OCI-LY7 (cell line): ENCODE measurements at regions not wholly inside any gene's neighbourhood (a gene's known extent, or its start where the extent isn't known, plus 50 kb on each side); places are given as distances from the start of the nearest gene placed in this dataset.

Experiments
- BruUV-seq: library from RNA; stranded (reverse); fragments of 400-500 nt; replicated peaks from 2 replicates; lab custom pipeline; 2021; lab: Mats Ljungman, UMichigan
- CTCF ChIA-PET: fragments of 300-600 bp; sonication (Branson Sonifier 250); formaldehyde crosslinking; loops from one replicate; lab custom pipeline; 2022; ENCODE audit warnings: antibody characterized with exemption; ENCODE audit not compliant: unreplicated experiment; lab: Charles Lee
- POLR2A ChIA-PET: fragments of 300-600 bp; sonication (Branson Sonifier 250); formaldehyde crosslinking; loops from one replicate; lab custom pipeline; 2022; ENCODE audit warnings: antibody characterized with exemption; lab: Charles Lee
- DNase-seq: peaks from one replicate; pipeline ENCODE4 v3.0.0-alpha.2; 2015; ENCODE audit warnings: low spot score
- H2AFZ ChIP-seq: fragments of 200-600 bp; sonication (generic), shearing (Covaris generic); 2 replicates; pipeline ENCODE4 v1.6.1; 2014; ENCODE audit warnings: mild to moderate bottlenecking, antibody characterized with exemption, low read length, moderate library complexity
- H3K27ac ChIP-seq: fragments of 200-600 bp; sonication (generic); 2 replicates; pipeline ENCODE4 v1.5.1; 2014; ENCODE audit warnings: mixed run types, low read depth, mild to moderate bottlenecking, moderate library complexity, low read length, inconsistent platforms; ENCODE audit not compliant: poor library complexity, severe bottlenecking
- H3K36me3 ChIP-seq: fragments of 200-600 bp; sonication (generic); 2 replicates; pipeline ENCODE4 v1.6.1; 2014; ENCODE audit warnings: mild to moderate bottlenecking, antibody characterized with exemption, low read length, moderate library complexity, mixed read lengths; ENCODE audit not compliant: insufficient read depth
- H3K4me1 ChIP-seq: fragments of 200-600 bp; sonication (generic); 2 replicates; pipeline ENCODE4 v1.5.1; 2014; ENCODE audit warnings: mild to moderate bottlenecking, low read length; ENCODE audit not compliant: insufficient read depth, poor library complexity, severe bottlenecking
- H3K4me2 ChIP-seq: fragments of 200-600 bp; sonication (generic); 2 replicates; pipeline ENCODE4 v1.6.1; 2014; ENCODE audit warnings: mild to moderate bottlenecking, low read length
- H3K4me3 ChIP-seq: fragments of 200-600 bp; sonication (generic); 2 replicates; pipeline ENCODE4 v1.5.1; 2014; ENCODE audit warnings: mild to moderate bottlenecking, low read depth, low read length; ENCODE audit not compliant: poor library complexity, severe bottlenecking
- H3K79me2 ChIP-seq: fragments of 200-600 bp; sonication (generic); 2 replicates; pipeline ENCODE4 v1.6.1; 2016; ENCODE audit warnings: low read depth, mild to moderate bottlenecking, low read length, moderate library complexity, mixed read lengths; ENCODE audit not compliant: insufficient read depth
- H3K9me2 ChIP-seq: fragments of 200-600 bp; sonication (generic); 2 replicates; pipeline ENCODE4 v1.6.1; 2016; ENCODE audit warnings: mild to moderate bottlenecking, low read length, mixed read lengths; ENCODE audit not compliant: insufficient read depth
- H3K9me3 ChIP-seq: fragments of 200-600 bp; sonication (generic); 2 replicates; pipeline ENCODE4 v1.6.1; 2014; ENCODE audit warnings: mild to moderate bottlenecking, mixed run types, low read length, mixed read lengths
- H4K20me1 ChIP-seq: fragments of 200-600 bp; sonication (generic); 2 replicates; pipeline ENCODE4 v1.6.1; 2014; ENCODE audit warnings: mild to moderate bottlenecking, antibody characterized with exemption, low read length, moderate library complexity, mixed read lengths; ENCODE audit not compliant: insufficient read depth
- EZH2phosphoT487 ChIP-seq: fragments of 200-600 bp; sonication (generic); IDR thresholded peaks from 2 replicates; pipeline ENCODE4 v1.6.1; 2018; ENCODE audit warnings: low read depth, borderline replicate concordance, mild to moderate bottlenecking, mixed run types, antibody characterized with exemption, low read length, moderate library complexity, mixed read lengths
- intact Hi-C: fragments of 100-400 bp; cut with micrococcal nuclease; formaldehyde crosslinking; loops from one replicate; pipeline ENCODE4 v1.10.0; 2022; ENCODE audit not compliant: unreplicated experiment
- TF ChIP-seq, protein P1 (sequence below): fragments of 200-600 bp; sonication (generic); conservative IDR thresholded peaks from 2 replicates; pipeline ENCODE4 v1.5.1; 2014; ENCODE audit warnings: mild to moderate bottlenecking, antibody characterized with exemption, low read length, moderate library complexity, mixed read lengths

DNA sequence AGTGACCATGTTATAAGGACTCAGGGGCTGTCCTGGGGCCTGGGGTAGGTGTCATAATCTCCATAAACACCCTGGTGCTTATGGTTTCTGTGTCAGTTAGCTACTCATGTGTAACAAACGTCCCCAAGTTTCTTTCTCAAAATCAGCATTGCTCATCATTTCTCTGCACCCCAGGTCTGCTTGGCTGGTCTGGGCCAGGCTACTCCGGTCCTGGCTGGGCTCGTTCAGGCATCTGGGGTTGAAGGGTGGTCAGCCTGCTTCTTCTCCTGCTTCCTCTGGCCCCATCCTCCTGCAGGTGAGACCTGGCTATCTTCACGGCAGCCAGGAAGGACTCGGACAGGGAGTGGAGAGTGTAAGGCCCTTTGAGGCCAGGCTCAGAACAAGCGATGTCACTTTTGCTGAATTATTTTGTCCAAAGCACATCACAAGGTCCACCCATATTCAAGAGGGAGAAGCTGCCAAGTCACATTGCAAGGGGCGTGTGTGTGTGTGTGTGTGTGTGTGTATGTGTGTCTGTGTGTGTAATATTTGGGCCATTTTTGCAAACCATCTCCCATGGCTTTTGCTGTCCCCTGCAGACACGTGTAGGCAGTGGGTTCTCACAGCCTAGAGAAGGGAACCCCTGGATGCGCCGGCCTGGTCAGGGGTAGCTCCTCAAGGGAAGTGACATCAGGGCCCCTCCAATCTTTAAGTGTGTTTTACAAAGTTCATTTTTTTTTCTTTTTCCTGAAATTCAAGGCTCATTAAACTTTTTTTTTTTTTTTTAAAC, 535.8 kb downstream of the TBC1D22A start:
- Histone ChIP-seq H3K4me1 (no peaks in the 10 kb centered on the region), H3K4me3 (no peak overlapping the region), H3K79me2 (no peaks in the 10 kb centered on the region), H2AFZ (no peak overlapping the region), H3K36me3 (no peaks in the 10 kb centered on the region), H3K9me3 (no peaks in the 10 kb centered on the region), H3K27ac (no peak overlapping the region), H3K9me2 (no peaks in the 10 kb centered on the region), H3K4me2 (no peak overlapping the region), H4K20me1 (no peaks in the 10 kb centered on the region)
- no peak for DNase-seq
- no TSS peak for BruUV-seq
- intact Hi-C loops = no loop called here
- CTCF ChIA-PET = no interaction called here
- POLR2A ChIA-PET = no interaction called here
- no peak for TF ChIP-seq EZH2phosphoT487
- TF ChIP-seq, protein P1, sequence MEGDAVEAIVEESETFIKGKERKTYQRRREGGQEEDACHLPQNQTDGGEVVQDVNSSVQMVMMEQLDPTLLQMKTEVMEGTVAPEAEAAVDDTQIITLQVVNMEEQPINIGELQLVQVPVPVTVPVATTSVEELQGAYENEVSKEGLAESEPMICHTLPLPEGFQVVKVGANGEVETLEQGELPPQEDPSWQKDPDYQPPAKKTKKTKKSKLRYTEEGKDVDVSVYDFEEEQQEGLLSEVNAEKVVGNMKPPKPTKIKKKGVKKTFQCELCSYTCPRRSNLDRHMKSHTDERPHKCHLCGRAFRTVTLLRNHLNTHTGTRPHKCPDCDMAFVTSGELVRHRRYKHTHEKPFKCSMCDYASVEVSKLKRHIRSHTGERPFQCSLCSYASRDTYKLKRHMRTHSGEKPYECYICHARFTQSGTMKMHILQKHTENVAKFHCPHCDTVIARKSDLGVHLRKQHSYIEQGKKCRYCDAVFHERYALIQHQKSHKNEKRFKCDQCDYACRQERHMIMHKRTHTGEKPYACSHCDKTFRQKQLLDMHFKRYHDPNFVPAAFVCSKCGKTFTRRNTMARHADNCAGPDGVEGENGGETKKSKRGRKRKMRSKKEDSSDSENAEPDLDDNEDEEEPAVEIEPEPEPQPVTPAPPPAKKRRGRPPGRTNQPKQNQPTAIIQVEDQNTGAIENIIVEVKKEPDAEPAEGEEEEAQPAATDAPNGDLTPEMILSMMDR = no peak

DNA sequence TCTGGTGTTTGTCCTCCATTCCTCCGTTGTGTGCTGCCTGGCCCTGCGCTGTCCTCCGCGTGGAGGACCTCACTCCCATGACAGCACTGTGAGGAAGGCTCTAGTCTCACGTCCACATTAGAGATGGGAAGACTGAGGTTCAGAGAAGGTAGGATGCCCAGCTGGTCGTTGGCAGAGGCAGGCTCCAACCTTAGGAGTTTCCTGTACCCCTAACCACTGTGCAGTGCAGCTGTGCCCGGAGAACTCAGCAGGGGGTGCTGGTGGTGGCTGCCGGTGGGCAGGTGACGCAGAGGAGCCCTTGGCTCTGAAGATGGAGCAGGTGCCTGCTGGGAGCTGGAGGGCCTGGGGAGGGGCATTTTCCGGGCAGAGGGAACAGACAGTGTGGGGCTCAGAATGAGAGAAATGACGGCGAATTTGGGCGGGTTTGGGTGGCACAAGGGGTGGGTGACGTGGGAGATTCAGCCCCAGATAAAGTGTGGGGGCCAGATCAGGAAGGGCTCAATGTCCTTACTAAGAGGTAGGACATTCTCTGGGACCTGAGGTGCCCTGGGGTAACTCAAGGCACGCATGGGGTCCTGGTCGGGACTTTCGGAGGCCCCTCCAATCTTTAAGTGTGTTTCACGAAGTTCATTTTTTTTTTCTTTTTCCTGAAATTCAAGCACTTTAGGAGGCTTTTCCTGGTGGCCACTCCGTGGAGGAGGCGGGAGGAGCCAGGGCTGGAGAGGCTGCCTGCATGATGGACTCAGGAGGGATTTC, 535.0 kb downstream of the TBC1D22A start:
- Histone ChIP-seq H3K79me2 (no peaks in the 10 kb centered on the region), H4K20me1 (no peaks in the 10 kb centered on the region), H3K27ac (no peak overlapping the region), H3K4me1 (no peaks in the 10 kb centered on the region), H3K36me3 (no peaks in the 10 kb centered on the region), H2AFZ (no peak overlapping the region), H3K9me2 (no peaks in the 10 kb centered on the region), H3K4me2 (no peak overlapping the region), H3K9me3 (no peaks in the 10 kb centered on the region), H3K4me3 (no peak overlapping the region)
- CTCF ChIA-PET = no interaction called here
- intact Hi-C loops = no loop called here
- POLR2A ChIA-PET = no interaction called here
- no peak for DNase-seq
- TF ChIP-seq, protein P1 = no peak
- no peak for TF ChIP-seq EZH2phosphoT487
- BruUV-seq = no TSS peak
